ENCODE measurements at regions not wholly inside any gene's neighbourhood (a gene's known extent, or its start where the extent isn't known, plus 50 kb on each side); places are given as distances from the start of the nearest gene placed in this dataset.

DNA sequence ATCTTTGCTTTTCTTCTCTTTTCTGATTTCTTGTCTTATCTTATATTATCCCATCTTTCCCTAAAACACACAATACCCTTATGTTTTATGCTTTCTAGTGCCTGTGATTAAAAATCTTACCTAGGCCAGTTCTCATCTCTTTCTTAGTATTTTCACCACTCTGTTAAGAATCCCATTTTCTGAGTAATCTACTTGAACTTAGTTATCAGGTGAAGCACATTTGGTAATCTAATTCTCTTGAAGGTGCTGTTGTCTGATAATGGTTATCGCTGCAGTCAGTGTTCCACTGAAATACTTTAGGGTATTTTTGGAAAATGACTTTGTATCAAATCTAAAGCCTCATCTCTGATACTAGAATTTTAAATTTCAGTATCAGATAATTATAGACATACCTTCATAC is 192.5 kb upstream of the MAN1A1 start (continued):
- TF ChIP-seq, protein P1, sequence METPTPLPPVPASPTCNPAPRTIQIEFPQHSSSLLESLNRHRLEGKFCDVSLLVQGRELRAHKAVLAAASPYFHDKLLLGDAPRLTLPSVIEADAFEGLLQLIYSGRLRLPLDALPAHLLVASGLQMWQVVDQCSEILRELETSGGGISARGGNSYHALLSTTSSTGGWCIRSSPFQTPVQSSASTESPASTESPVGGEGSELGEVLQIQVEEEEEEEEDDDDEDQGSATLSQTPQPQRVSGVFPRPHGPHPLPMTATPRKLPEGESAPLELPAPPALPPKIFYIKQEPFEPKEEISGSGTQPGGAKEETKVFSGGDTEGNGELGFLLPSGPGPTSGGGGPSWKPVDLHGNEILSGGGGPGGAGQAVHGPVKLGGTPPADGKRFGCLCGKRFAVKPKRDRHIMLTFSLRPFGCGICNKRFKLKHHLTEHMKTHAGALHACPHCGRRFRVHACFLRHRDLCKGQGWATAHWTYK (CRISPR knock-in tag; IDR thresholded peaks at IDR 0.05): peak; percentile 78; the same call in 1 of the 2 replicates
- TF ChIP-seq, protein P2, sequence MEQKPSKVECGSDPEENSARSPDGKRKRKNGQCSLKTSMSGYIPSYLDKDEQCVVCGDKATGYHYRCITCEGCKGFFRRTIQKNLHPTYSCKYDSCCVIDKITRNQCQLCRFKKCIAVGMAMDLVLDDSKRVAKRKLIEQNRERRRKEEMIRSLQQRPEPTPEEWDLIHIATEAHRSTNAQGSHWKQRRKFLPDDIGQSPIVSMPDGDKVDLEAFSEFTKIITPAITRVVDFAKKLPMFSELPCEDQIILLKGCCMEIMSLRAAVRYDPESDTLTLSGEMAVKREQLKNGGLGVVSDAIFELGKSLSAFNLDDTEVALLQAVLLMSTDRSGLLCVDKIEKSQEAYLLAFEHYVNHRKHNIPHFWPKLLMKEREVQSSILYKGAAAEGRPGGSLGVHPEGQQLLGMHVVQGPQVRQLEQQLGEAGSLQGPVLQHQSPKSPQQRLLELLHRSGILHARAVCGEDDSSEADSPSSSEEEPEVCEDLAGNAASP (IDR thresholded peaks at IDR 0.05): no peak
- TF ChIP-seq ZNF134 (CRISPR knock-in tag; conservative IDR thresholded peaks at IDR 0.05): peak; percentile 71
- TF ChIP-seq HDAC2 (IDR thresholded peaks at IDR 0.05): peak; percentile 93
- no peak for TF ChIP-seq KAT8 (IDR thresholded peaks at IDR 0.05; ENCODE audit: low read depth)
- no peak for TF ChIP-seq CHCHD3 (CRISPR knock-in tag; IDR thresholded peaks at IDR 0.05)
- TF ChIP-seq, protein P3, sequence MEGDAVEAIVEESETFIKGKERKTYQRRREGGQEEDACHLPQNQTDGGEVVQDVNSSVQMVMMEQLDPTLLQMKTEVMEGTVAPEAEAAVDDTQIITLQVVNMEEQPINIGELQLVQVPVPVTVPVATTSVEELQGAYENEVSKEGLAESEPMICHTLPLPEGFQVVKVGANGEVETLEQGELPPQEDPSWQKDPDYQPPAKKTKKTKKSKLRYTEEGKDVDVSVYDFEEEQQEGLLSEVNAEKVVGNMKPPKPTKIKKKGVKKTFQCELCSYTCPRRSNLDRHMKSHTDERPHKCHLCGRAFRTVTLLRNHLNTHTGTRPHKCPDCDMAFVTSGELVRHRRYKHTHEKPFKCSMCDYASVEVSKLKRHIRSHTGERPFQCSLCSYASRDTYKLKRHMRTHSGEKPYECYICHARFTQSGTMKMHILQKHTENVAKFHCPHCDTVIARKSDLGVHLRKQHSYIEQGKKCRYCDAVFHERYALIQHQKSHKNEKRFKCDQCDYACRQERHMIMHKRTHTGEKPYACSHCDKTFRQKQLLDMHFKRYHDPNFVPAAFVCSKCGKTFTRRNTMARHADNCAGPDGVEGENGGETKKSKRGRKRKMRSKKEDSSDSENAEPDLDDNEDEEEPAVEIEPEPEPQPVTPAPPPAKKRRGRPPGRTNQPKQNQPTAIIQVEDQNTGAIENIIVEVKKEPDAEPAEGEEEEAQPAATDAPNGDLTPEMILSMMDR (IDR thresholded peaks at IDR 0.05 in 2 of 3, conservative IDR thresholded peaks at IDR 0.05 in 1 of 3; ENCODE audit: insufficient read depth in 2 of 3, low read depth in 1 of 3, low read length in 3 of 3): no peak
- TF ChIP-seq DACH1 (IDR thresholded peaks at IDR 0.05; ENCODE audit: partially characterized antibody): peak; percentile 46
- TF ChIP-seq ZNF551 (CRISPR knock-in tag; IDR thresholded peaks at IDR 0.05): 0 out of 2 replicates have a peak, but pooled peaks have one; percentile 35
- TF ChIP-seq ZFX (CRISPR knock-in tag; IDR thresholded peaks at IDR 0.05): no peak
- peak; percentile 89 to 94 for TF ChIP-seq KDM1A (IDR thresholded peaks at IDR 0.05)
- no peak for TF ChIP-seq ZNF785 (CRISPR knock-in tag; IDR thresholded peaks at IDR 0.05)
- TF ChIP-seq U2AF1 (optimal IDR thresholded peaks at IDR 0.05; ENCODE audit: low read depth, low read length): no peak
- TF ChIP-seq SMAD4 (CRISPR knock-in tag; conservative IDR thresholded peaks at IDR 0.05): peak; percentile 80
- peak; percentile 48 to 88; a peak in 3 of 4 replicates for TF ChIP-seq HDAC1 (IDR thresholded peaks at IDR 0.05)
- TF ChIP-seq ADNP (tag; IDR thresholded peaks at IDR 0.05): 0 out of 2 replicates have a peak, but pooled peaks have one; percentile 45
- peak; percentile 97 for TF ChIP-seq CBFA2T2 (conservative IDR thresholded peaks at IDR 0.05)
- peak; percentile 83; the same call in 1 of the 2 replicates for TF ChIP-seq LEF1 (IDR thresholded peaks at IDR 0.05)
- 0 out of 2 replicates have a peak, but pooled peaks have one; percentile 54 for TF ChIP-seq ELF4 (CRISPR knock-in tag; IDR thresholded peaks at IDR 0.05)
- no peak for TF ChIP-seq ZNF830 (CRISPR knock-in tag; IDR thresholded peaks at IDR 0.05)
- peak; percentile 98 for TF ChIP-seq GATAD2B (IDR thresholded peaks at IDR 0.05; ENCODE audit: borderline replicate concordance)
- no peak for TF ChIP-seq YY1 (IDR thresholded peaks at IDR 0.05; ENCODE audit: borderline replicate concordance in 1 of 3, control insufficient read depth in 1 of 3, extremely low read depth in 1 of 3, insufficient read depth in 3 of 3, insufficient read length in 1 of 3, insufficient replicate concordance in 2 of 3, low read depth in 1 of 3, low read length in 2 of 3)
- TF ChIP-seq, protein P4, sequence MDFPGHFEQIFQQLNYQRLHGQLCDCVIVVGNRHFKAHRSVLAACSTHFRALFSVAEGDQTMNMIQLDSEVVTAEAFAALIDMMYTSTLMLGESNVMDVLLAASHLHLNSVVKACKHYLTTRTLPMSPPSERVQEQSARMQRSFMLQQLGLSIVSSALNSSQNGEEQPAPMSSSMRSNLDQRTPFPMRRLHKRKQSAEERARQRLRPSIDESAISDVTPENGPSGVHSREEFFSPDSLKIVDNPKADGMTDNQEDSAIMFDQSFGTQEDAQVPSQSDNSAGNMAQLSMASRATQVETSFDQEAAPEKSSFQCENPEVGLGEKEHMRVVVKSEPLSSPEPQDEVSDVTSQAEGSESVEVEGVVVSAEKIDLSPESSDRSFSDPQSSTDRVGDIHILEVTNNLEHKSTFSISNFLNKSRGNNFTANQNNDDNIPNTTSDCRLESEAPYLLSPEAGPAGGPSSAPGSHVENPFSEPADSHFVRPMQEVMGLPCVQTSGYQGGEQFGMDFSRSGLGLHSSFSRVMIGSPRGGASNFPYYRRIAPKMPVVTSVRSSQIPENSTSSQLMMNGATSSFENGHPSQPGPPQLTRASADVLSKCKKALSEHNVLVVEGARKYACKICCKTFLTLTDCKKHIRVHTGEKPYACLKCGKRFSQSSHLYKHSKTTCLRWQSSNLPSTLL (IDR thresholded peaks at IDR 0.05): peak; percentile 68; the same call in 1 of the 2 replicates
- TF ChIP-seq NCOA2 (IDR thresholded peaks at IDR 0.05; ENCODE audit: partially characterized antibody in 2 of 2): peak; percentile 72 to 75
- TF ChIP-seq ZNF197 (CRISPR knock-in tag; IDR thresholded peaks at IDR 0.05; ENCODE audit: low read depth): peak; percentile 92
